Kidney (tissue), 10 donors: ENCODE measurements at regions not wholly inside any gene's neighbourhood (a gene's known extent, or its start where the extent isn't known, plus 50 kb on each side); places are given as distances from the start of the nearest gene placed in this dataset.
"Not testable (repeated sequence)": the region's sequence is repeated elsewhere in the genome, so short reads cannot be mapped to it uniquely, and the experiment has no call there.

Source experiments
- DNase-seq, 5 donors: peaks; one replicate each; pipeline ENCODE4 v3.0.0-alpha.2; 2013 to 2020
- FAIRE-seq: peaks from 2 replicates; lab custom pipeline; 2012; peaks lifted over from hg19 to GRCh38; lab: Jason Lieb, UNC
- H3K27ac ChIP-seq, 2 donors: one replicate each; pipeline ENCODE4 v1.7.0; 2013; ENCODE audit warnings: low read depth in 2 of 2, low read length in 2 of 2, inconsistent platforms in 1 of 2
- H3K27me3 ChIP-seq: one replicate; pipeline ENCODE4 v1.7.1; 2013; ENCODE audit warnings: low read length, inconsistent platforms; ENCODE audit not compliant: control insufficient read depth, insufficient read depth
- H3K36me3 ChIP-seq, 3 donors: one replicate each; pipeline versions ENCODE4 v1.7.0 to v1.7.1; 2013; ENCODE audit warnings: low read length in 3 of 3, control low read depth in 1 of 3, inconsistent platforms in 1 of 3; ENCODE audit not compliant: insufficient read depth in 3 of 3, control insufficient read depth in 2 of 3
- H3K4me1 ChIP-seq, 3 donors: one replicate each; pipeline versions ENCODE4 v1.7.0 to v1.7.1; 2013; ENCODE audit warnings: low read length in 3 of 3, inconsistent platforms in 1 of 3, low read depth in 1 of 3; ENCODE audit not compliant: control insufficient read depth in 2 of 3, insufficient read depth in 2 of 3
- H3K4me3 ChIP-seq, 3 donors: one replicate each; pipeline versions ENCODE4 v1.7.0 to v1.8.1; 2013; ENCODE audit warnings: low read length in 3 of 3, control low read depth in 1 of 3, inconsistent platforms in 1 of 3
- H3K9ac ChIP-seq, 3 donors: one replicate each; pipeline versions ENCODE4 v1.7.0 to v1.7.1; 2013; ENCODE audit warnings: low read length in 3 of 3, control low read depth in 1 of 3, inconsistent platforms in 1 of 3
- H3K9me3 ChIP-seq, 3 donors: one replicate each; pipeline versions ENCODE4 v1.7.0 to v1.7.1; 2013; ENCODE audit warnings: low read length in 3 of 3, control low read depth in 1 of 3, inconsistent platforms in 1 of 3; ENCODE audit not compliant: control insufficient read depth in 2 of 3, insufficient read depth in 1 of 3
- intact Hi-C: fragments of 100-400 bp; cut with DNase I; formaldehyde crosslinking; loops from one replicate; pipeline ENCODE4 v1.11.1; 2022
- donor health status: control.
- donor health status: control.
- donor health status: DM: yes; HTN: yes; CAD: no.
- donor health status: Normal renal cell carcinoma (clear cell type).

- DNase-seq, H3K27me3 ChIP-seq, H3K27ac ChIP-seq, H3K4me3 ChIP-seq, H3K4me1 ChIP-seq, H3K9ac ChIP-seq, H3K9me3 ChIP-seq, FAIRE-seq, intact Hi-C loops, H3K36me3 ChIP-seq: not testable (repeated sequence)
Observed at GRCh38 chr2:87499860-87500259, 248.0 kb upstream of the PLGLB2 start.

GRCh38 chr2:87500421-87500820 is 247.5 kb upstream of the PLGLB2 start:
- H3K36me3 ChIP-seq, intact Hi-C loops, H3K9ac ChIP-seq, H3K9me3 ChIP-seq, H3K27me3 ChIP-seq, FAIRE-seq, H3K27ac ChIP-seq, H3K4me3 ChIP-seq, H3K4me1 ChIP-seq: not testable (repeated sequence)
- DNase-seq = peak in 1 of 5 donors; percentile 15

GRCh38 chr2:87500951-87501350 is 246.9 kb upstream of the PLGLB2 start:
- not testable (repeated sequence) for H3K27ac ChIP-seq, DNase-seq, FAIRE-seq

GRCh38 chr2:87502948-87503347 is 244.9 kb upstream of the PLGLB2 start:
- H3K9me3 ChIP-seq, H3K27me3 ChIP-seq, intact Hi-C loops, H3K4me1 ChIP-seq, H3K27ac ChIP-seq, H3K9ac ChIP-seq, DNase-seq, H3K36me3 ChIP-seq, FAIRE-seq, H3K4me3 ChIP-seq: not testable (repeated sequence)

More at GRCh38 chr2:87500951-87501350, 246.9 kb upstream of the PLGLB2 start:
- H3K4me3 ChIP-seq, H3K36me3 ChIP-seq, intact Hi-C loops, H3K27me3 ChIP-seq, H3K9ac ChIP-seq, H3K9me3 ChIP-seq, H3K4me1 ChIP-seq: not testable (repeated sequence)

- intact Hi-C loops = not testable (repeated sequence)
Observed at GRCh38 chr2:87505239-87505638, 242.6 kb upstream of the PLGLB2 start.

GRCh38 chr2:87505909-87506308 is 242.0 kb upstream of the PLGLB2 start:
- H3K4me1 ChIP-seq, H3K27me3 ChIP-seq, DNase-seq, H3K9me3 ChIP-seq, H3K36me3 ChIP-seq, H3K4me3 ChIP-seq, H3K9ac ChIP-seq, FAIRE-seq, intact Hi-C loops, H3K27ac ChIP-seq: not testable (repeated sequence)

More at GRCh38 chr2:87505239-87505638, 242.6 kb upstream of the PLGLB2 start:
- not testable (repeated sequence) for H3K36me3 ChIP-seq, DNase-seq, H3K9me3 ChIP-seq, H3K27ac ChIP-seq, FAIRE-seq, H3K4me3 ChIP-seq, H3K27me3 ChIP-seq, H3K4me1 ChIP-seq, H3K9ac ChIP-seq

GRCh38 chr2:87507378-87508348 is 240.2 kb upstream of the PLGLB2 start:
- H3K4me1 ChIP-seq, H3K36me3 ChIP-seq, intact Hi-C loops, H3K4me3 ChIP-seq, H3K9ac ChIP-seq, H3K27me3 ChIP-seq, FAIRE-seq, H3K27ac ChIP-seq, DNase-seq, H3K9me3 ChIP-seq: not testable (repeated sequence)

GRCh38 chr2:87511195-87511778 is 236.6 kb upstream of the PLGLB2 start:
- H3K9me3 ChIP-seq, DNase-seq, H3K36me3 ChIP-seq, H3K27ac ChIP-seq, H3K27me3 ChIP-seq, H3K9ac ChIP-seq, H3K4me3 ChIP-seq, intact Hi-C loops, FAIRE-seq, H3K4me1 ChIP-seq: not testable (repeated sequence)
